ENCODE measurements at regions not wholly inside any gene's neighbourhood (a gene's known extent, or its start where the extent isn't known, plus 50 kb on each side); places are given as distances from the start of the nearest gene placed in this dataset.

GRCh38 chr6:9365378-9365777 is 930.0 kb upstream of the SLC35B3 start:
- TF ChIP-seq, protein P1, sequence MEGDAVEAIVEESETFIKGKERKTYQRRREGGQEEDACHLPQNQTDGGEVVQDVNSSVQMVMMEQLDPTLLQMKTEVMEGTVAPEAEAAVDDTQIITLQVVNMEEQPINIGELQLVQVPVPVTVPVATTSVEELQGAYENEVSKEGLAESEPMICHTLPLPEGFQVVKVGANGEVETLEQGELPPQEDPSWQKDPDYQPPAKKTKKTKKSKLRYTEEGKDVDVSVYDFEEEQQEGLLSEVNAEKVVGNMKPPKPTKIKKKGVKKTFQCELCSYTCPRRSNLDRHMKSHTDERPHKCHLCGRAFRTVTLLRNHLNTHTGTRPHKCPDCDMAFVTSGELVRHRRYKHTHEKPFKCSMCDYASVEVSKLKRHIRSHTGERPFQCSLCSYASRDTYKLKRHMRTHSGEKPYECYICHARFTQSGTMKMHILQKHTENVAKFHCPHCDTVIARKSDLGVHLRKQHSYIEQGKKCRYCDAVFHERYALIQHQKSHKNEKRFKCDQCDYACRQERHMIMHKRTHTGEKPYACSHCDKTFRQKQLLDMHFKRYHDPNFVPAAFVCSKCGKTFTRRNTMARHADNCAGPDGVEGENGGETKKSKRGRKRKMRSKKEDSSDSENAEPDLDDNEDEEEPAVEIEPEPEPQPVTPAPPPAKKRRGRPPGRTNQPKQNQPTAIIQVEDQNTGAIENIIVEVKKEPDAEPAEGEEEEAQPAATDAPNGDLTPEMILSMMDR (IDR thresholded peaks at IDR 0.05) = no peak
- no peak for TF ChIP-seq POLR2AphosphoS5 (IDR thresholded peaks at IDR 0.05; ENCODE audit: insufficient read depth in 1 of 2, low read depth in 1 of 2)

Measured in vagina (tissue), 2 donors.